ENCODE measurements at regions not wholly inside any gene's neighbourhood (a gene's known extent, or its start where the extent isn't known, plus 50 kb on each side); places are given as distances from the start of the nearest gene placed in this dataset.
A peak's percentile ranks its signal among the peaks of the same experiment; 100 is the strongest.
"Not testable (repeated sequence)": the region's sequence is repeated elsewhere in the genome, so short reads cannot be mapped to it uniquely, and the experiment has no call there.

DNA sequence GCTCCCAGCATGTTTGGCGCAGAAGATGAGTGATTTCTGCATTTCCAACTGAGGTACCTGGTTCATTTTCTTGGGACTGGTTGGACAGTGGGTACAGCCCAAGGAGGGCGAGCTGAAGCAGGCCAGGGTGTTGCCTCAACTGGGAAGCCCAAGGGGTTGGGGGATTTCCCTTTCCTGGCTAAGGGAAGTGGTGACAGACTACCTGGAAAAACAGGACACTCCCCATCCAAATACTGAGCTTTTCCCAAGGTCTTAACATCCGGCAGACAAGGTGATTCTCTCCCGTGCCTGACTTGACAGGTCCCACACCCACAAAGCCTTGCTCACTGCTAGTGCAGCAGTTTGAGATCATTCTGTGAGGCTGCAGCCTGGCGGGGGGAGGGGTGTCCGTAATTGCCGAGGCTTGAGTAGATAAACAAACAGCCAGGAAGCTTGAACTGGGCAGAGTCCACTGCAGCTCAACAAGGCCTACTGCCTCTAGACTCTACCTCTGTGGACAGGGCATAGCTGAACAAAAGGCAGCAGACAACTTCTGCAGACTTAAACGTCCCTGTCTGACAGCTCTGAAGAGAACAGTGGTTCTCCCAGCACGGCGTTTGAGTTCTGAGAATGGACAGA, 307.7 kb upstream of the ARSJ start:
- DNase-seq (ENCODE audit: low read depth) = no peak

- no peak for DNase-seq (ENCODE audit: low read depth)
Observed at GRCh38 chr4:114296126-114296525, 302.5 kb upstream of the UGT8 start.

DNA sequence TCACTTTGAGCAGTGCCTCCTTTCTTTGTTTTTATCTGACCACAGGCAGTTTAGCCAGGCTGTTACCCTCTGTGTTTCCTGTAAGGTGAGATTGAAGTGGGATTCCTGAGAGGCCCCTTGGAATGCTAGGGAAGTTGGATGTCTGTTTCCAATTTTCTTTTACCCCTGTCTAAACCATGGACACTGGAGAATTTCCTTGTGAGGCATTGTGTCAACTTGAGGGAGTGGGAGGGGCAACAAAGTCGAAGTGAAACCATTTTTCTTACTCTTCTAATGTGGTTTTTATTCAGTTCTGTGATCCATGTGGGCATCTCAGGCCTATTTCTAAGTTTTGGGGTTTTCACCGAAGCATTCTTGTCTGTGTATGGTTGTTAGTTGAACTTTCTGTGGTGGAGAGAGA, 296.1 kb upstream of the UGT8 start:
- DNase-seq (ENCODE audit: low read depth) = no peak

DNA sequence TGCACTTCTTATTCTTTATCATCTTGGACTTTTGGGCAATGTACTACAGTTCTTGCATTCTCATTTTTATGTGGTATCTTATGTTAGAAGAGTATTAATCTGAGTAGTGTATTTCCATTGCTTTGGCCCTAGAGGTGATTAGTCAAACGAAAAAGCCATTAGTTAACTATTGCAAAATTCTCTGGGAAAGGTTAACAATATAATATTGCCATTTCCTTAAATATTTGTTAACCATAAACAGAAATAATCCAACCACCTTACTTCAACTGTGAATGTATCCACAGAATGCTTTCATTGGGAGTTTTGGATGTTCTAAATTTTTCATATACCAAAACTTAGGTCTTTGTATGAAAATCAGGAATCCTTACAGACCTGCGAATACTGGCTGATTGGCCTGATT, 294.6 kb upstream of the UGT8 start:
- DNase-seq (ENCODE audit: low read depth) = no peak

- no peak for DNase-seq (ENCODE audit: low read depth)
Observed at GRCh38 chr4:114304567-114304966, 294.0 kb upstream of the UGT8 start.

GRCh38 chr4:114306946-114307345, 291.7 kb upstream of the UGT8 start:
- DNase-seq (ENCODE audit: low read depth) = no peak

DNA sequence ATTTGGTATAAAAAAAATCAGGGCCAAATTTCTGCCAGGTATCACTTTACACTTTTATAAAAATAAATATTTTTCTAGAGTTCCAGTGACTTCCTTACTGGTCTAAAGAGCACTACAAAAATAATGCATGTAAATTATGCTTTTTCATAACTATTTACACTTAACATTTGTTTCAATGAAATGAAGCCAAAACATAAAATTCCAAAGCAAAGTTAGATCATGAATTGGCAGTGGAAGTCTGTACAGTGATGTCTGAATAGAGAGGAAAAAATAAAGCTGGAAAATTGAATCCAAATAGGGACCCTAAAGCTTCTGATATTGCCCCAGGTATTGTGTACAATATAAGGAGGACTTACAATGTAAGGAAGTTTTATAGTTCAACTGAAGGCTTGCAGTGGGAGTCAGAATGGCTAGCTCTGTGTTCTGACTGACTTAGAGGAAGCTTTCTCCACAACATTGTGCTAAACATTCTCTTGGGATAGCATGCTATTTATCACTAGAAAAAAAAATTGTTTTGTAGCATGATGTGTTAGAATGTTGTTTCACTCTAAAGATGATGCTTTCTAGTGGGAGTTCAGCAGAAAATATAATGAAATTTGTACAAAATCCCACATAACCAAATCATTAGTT, 288.2 kb upstream of the UGT8 start:
- DNase-seq (ENCODE audit: low read depth) = no peak

GRCh38 chr4:114311787-114312186, 286.8 kb upstream of the UGT8 start:
- no peak for DNase-seq (ENCODE audit: low read depth)

DNA sequence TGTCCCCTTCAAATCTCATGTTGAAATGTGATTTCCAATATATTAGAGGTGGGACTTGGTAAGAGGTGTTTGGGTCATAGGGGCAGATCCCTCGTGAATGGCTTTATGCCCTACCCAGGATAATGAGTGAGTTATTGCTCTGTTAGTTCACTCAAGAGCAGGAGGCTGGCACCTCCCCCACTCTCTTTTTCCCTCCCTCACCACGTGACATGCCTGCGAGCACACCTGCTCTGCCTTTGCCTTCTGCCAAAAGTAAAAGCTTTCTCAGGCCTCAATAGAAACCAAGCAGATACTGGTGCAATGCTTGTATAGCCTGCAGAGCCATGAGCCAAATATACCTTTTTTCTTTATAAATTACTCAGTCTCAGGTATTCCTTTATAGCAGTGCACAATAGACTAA, 286.3 kb upstream of the UGT8 start:
- DNase-seq (ENCODE audit: low read depth) = no peak

- no peak for DNase-seq (ENCODE audit: low read depth)
Observed at GRCh38 chr4:114316789-114317188, 281.8 kb upstream of the UGT8 start.

- DNase-seq (ENCODE audit: low read depth) = no peak
Observed at GRCh38 chr4:114317564-114317963, 281.0 kb upstream of the UGT8 start.

DNA sequence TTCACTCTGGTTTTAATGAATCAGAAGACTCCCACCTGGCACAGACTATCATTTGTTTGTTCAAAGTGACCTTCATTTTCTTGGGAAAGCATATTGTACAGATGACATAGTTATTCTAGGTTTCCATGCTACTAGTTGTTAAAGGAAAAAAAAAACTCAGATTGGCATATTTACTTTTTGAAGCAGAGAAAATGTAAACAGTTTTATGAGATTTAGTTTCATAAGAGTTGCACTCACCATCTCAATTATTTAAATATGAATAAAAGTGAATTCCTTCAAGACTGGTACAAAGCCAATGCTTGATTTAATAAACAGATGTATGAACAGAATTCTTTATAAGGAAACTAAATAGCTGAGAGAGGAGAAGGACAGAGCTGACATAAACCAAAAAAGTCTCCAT, 280.3 kb upstream of the UGT8 start:
- no peak for DNase-seq (ENCODE audit: low read depth)

DNA sequence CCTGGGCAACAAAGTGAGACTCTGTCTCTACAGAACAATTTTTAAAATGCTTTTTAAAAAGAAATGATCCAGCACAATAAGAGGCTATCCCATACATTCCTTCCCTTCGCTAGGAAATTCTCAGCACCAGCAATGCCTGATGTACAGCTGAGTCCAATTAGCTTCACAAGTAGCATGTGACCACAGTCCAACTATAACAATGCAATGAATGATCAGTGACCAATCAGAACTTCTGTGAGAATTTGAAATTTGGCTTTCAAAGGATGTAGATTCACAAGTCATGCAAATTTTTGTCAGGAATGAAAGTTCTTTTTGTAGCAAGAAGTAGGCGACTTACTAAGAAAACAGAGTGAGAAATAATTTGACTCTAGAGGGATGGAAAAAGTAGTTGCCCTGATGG, 278.5 kb upstream of the UGT8 start:
- no peak for DNase-seq (ENCODE audit: low read depth)

- no peak for DNase-seq (ENCODE audit: low read depth)
Observed at GRCh38 chr4:114321366-114321765, 277.2 kb upstream of the UGT8 start.

DNA sequence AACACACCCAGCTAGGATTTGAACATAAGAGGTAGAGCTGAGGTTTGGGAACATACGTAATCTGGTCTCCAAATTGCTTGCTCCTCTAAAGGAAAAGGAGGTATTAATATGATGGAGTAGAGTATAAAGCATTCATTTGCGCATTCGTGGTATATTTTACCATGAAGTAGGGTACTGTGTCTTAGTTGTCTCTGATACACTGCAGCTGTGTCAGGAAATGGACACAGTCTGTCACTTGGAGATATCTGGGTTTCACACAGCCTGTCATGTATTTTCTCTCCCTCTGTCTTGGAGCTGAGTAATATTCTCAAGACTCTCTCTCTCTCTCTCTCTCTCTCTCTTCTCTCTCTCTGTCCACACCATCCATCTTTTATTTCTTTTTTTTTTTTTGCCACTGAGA, 274.8 kb upstream of the UGT8 start:
- DNase-seq (ENCODE audit: low read depth) = no peak

DNA sequence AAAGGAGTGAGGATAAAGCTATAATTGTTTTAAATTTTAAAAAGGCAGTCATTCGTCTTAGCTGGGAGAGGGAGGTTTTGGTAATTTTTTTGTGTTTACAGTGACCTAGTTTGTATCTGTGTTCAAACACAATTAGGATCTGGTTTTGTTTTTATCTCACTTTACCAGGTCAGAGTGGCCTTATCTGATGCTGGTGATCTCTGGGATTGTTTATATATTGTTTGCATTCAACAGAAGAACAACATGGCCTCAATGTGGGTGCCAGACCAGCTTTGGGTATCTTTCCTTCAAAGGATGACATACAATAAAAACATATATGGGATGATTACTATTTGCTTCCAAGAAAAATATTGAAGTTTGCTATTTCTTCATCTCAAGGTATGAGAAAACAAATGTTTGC, 272.2 kb upstream of the UGT8 start:
- DNase-seq (ENCODE audit: low read depth) = no peak

- DNase-seq (ENCODE audit: low read depth) = no peak
Observed at GRCh38 chr4:114332119-114332518, 266.5 kb upstream of the UGT8 start.

DNA sequence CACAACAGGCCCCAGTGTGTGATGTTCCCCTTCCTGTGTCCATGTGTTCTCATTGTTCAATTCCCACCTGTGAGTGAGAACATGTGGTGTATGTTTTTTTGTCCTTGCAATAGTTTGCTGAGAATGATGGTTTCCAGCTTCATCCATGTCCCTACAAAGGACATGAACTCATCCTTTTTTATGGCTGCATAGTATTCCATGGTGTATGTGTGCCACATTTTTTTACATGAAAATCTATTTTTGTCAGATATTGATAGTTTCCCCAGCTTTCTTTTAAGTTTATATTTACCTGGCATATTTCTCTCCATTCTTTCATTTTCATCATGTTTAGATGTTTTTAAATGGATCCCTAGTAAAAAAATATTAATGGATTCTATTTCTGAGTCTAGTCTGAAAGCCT, 264.2 kb upstream of the UGT8 start:
- DNase-seq (ENCODE audit: low read depth) = not testable (repeated sequence)

DNA sequence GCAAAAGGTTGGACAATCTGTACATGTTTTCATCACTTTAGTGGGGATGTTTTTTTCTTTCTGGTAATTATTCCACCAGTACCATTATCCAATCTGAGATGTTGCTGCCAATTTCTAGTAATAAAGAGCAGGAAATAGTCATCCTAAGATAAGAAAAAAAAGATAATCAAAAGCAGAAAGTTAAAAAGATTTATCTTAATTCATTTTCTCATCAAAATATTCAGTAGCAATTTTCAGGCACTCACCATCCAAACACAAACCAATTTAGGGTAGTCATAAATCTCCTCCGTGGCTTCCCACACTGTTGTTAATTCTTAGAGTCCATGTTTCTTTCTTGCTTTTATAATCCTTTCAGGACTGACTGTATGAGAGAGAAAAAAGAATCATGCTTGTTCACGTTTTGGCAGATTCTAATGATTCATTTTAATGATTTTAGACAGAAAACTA, 263.7 kb upstream of the UGT8 start:
- DNase-seq (ENCODE audit: low read depth) = no peak

- DNase-seq (ENCODE audit: low read depth) = no peak
Observed at GRCh38 chr4:114335339-114335738, 263.3 kb upstream of the UGT8 start.

- no peak for DNase-seq (ENCODE audit: low read depth)
Observed at GRCh38 chr4:114343015-114343414, 255.6 kb upstream of the UGT8 start.

DNA sequence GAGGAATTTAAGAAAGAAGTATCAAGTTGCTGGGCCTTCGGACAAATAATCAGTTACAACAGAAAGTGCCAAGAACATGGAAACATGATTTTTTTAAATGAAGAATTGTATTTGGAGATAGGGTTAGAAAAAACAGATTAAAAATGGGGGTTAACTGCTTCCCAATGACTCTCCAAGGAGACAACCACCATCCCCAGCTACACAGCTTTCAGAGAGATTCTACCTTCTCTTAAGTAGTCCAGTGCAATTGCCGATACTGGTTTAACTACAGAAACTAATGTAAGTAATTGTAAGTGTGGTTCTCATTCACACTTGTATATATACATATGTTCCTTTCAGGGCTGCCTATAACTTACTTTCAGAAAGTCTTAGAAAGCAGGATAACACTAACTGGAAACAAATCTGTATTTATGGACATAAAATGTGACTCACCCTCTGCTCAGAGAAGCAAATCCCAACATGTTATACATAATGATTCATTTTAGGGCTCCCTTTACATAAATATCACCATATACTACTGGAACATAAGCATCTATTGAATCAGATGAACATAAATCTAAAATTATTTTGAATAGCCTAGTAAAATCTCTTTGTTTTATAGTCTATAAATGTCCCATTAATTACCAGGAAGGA, 248.9 kb upstream of the UGT8 start:
- DNase-seq (ENCODE audit: low read depth) = peak; percentile 40

DNA sequence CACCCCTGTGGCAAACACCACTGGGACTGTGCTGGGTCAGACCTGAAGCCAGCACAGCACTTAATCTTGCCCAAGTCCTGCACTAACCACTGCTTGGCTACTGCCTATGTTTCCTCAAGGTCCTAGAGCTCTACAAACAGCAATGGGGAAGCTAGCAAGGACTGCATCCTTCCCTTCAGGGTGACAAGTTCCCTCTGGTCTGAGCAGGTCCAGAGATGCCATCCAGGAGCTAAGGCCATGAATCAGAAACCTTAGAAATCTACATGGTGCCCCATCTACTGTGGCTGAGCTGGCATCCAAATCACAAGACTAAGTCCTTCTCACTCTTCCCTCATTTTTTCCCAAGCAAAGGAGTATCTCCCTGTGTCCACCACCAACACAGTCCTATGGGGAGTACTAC, 239.7 kb upstream of the UGT8 start:
- DNase-seq (ENCODE audit: low read depth) = no peak

DNA sequence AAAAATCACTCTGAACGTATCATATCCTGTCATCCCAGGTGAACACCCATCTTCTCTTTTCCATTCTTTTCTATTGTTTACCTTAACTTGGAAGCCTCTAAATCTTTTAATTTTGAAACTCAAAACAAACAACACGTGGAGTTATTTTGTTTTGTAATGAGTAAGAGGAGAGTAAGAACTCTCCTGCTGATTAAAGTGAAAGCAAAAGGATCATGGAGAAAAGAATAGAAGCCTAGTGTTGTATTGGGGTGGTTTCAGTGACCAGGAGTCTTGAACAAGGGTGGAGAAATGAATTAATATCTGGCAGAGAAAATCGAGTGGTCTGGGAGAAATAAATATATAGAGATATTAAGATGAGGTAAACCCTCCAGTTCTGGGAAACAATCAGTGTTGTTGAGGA, 237.4 kb upstream of the UGT8 start:
- no peak for DNase-seq (ENCODE audit: low read depth)

Measured in HS-5 (cell line).